ENCODE measurements at regions not wholly inside any gene's neighbourhood (a gene's known extent, or its start where the extent isn't known, plus 50 kb on each side); places are given as distances from the start of the nearest gene placed in this dataset.

- no peak for TF ChIP-seq ZNF791 (tag by site-specific recombination; IDR thresholded peaks at IDR 0.05)
- TF ChIP-seq ZNF513 (tag by site-specific recombination; IDR thresholded peaks at IDR 0.05) = no peak
- TF ChIP-seq OVOL3 (tag by site-specific recombination; IDR thresholded peaks at IDR 0.05) = no peak
- TF ChIP-seq REPIN1 (tag by site-specific recombination; IDR thresholded peaks at IDR 0.05; ENCODE audit: low read depth) = no peak
Measured at GRCh38 chr9:30925126-30925525, 1459.3 kb upstream of the ACO1 start (continued).

- POLR2A ChIA-PET = no interaction called here
- TF ChIP-seq HOXD13 (CRISPR knock-in tag; IDR thresholded peaks at IDR 0.05; ENCODE audit: borderline replicate concordance) (no peak), ZBTB44 (tag by site-specific recombination; IDR thresholded peaks at IDR 0.05) (no peak), ZFHX2 (tag by site-specific recombination; conservative IDR thresholded peaks at IDR 0.05) (no peak), ZNF394 (tag by site-specific recombination; IDR thresholded peaks at IDR 0.05; ENCODE audit: borderline replicate concordance) (no peak)
- no peak overlapping the region for H3K27ac ChIP-seq (ENCODE audit: extremely low read depth, low read depth, low read length)
- H3K36me3 ChIP-seq (ENCODE audit: control insufficient read depth in 2 of 2, insufficient read depth in 1 of 2, low read length in 2 of 2) = no peaks in the 10 kb centered on the region
- H3K4me1 ChIP-seq (ENCODE audit: control insufficient read depth, insufficient read depth, low read length) = no peaks in the 10 kb centered on the region
- CTCF ChIA-PET = no interaction called here
- no peak overlapping the region for H3K4me3 ChIP-seq (ENCODE audit: low read depth, low read length)
- no peaks in the 10 kb centered on the region for H3K9me3 ChIP-seq (ENCODE audit: control insufficient read depth, insufficient read depth, low read depth, low read length)
Measured at GRCh38 chr9:30925635-30926034, 1458.8 kb upstream of the ACO1 start.

- H3K36me3 ChIP-seq (ENCODE audit: control insufficient read depth in 2 of 2, insufficient read depth in 1 of 2, low read length in 2 of 2) = no peaks in the 10 kb centered on the region
- H3K4me3 ChIP-seq (ENCODE audit: low read depth, low read length) = no peak overlapping the region
- H3K27ac ChIP-seq (ENCODE audit: extremely low read depth, low read depth, low read length) = no peak overlapping the region
- H3K4me1 ChIP-seq (ENCODE audit: control insufficient read depth, insufficient read depth, low read length) = no peaks in the 10 kb centered on the region
- ChIA-PET CTCF (no interaction called here), POLR2A (no interaction called here)
- H3K9me3 ChIP-seq (ENCODE audit: control insufficient read depth, insufficient read depth, low read depth, low read length) = no peaks in the 10 kb centered on the region
- TF ChIP-seq ZNF654 (tag by site-specific recombination; IDR thresholded peaks at IDR 0.05; ENCODE audit: low read depth) = no peak
- no peak for TF ChIP-seq ZNF518A (tag by site-specific recombination; conservative IDR thresholded peaks at IDR 0.05; ENCODE audit: low read depth)
- TF ChIP-seq ZNF311 (tag by site-specific recombination; IDR thresholded peaks at IDR 0.05; ENCODE audit: borderline replicate concordance) = no peak
- TF ChIP-seq ZBTB44 (tag by site-specific recombination; IDR thresholded peaks at IDR 0.05) = no peak
- TF ChIP-seq ZNF175 (tag by site-specific recombination; IDR thresholded peaks at IDR 0.05) = no peak
- TF ChIP-seq ZNF335 (tag by site-specific recombination; conservative IDR thresholded peaks at IDR 0.05) = no peak
- TF ChIP-seq ZNF280D (tag by site-specific recombination; IDR thresholded peaks at IDR 0.05) = no peak
Measured at GRCh38 chr9:30928045-30928444, 1456.4 kb upstream of the ACO1 start.

All from HEK293 (cell line).